ENCODE measurements at regions not wholly inside any gene's neighbourhood (a gene's known extent, or its start where the extent isn't known, plus 50 kb on each side); places are given as distances from the start of the nearest gene placed in this dataset.
"Not testable (repeated sequence)": the region's sequence is repeated elsewhere in the genome, so short reads cannot be mapped to it uniquely, and the experiment has no call there.

DNA sequence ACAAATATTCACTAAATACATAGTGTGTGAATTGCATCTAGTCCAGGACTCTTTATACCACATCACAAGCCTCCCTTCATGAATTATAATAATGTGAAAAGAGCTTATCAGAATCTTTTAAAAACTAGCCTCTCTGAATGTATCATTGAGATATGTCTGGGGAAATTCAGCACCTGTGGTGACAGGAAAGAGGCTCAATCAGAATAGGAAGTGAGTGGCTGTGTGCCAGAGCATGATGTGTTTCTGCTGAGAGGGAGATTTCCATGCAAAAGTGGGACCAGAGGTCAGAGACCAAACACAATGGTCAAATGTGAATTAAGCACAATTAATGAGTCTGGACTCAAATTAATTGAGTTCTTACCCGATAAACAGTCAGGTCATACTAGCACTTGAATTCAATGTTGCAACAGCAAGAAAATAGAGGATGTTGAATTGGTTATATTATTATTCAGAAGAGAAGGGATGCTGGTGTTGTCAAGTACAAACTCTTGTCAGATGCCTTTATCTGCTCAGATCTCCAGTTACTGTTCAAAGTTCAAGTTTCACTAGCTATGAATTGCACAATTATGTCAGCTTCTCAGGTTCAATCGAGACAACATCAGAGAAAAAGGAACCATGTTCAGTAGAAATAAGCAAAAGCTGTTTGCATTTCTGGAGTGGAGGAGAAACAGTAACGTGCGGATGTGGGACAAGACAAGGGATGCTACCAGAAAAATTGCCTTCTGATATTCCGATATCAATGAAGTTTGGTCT, 226.2 kb downstream of the ZNF326 start:
- no peak for DNase-seq
- Histone ChIP-seq H3K27ac (no peak overlapping the region), H3K36me3 (no peaks in the 10 kb centered on the region), H3K4me1 (no peaks in the 10 kb centered on the region), H3K27me3 (no peaks in the 10 kb centered on the region), H3K4me3 (no peak overlapping the region), H3K9me3 (no peaks in the 10 kb centered on the region)
- 25 to 74% methylated on average over 5 of the region's 5 CpGs for WGBS, 2 donors
- intact Hi-C loops (cut with DNase I), result no loop called here
- no peak for TF ChIP-seq POLR2AphosphoS5 (IDR thresholded peaks at IDR 0.05)
- no peak for TF ChIP-seq POLR2A (IDR thresholded peaks at IDR 0.05)
- TF ChIP-seq, protein P1, sequence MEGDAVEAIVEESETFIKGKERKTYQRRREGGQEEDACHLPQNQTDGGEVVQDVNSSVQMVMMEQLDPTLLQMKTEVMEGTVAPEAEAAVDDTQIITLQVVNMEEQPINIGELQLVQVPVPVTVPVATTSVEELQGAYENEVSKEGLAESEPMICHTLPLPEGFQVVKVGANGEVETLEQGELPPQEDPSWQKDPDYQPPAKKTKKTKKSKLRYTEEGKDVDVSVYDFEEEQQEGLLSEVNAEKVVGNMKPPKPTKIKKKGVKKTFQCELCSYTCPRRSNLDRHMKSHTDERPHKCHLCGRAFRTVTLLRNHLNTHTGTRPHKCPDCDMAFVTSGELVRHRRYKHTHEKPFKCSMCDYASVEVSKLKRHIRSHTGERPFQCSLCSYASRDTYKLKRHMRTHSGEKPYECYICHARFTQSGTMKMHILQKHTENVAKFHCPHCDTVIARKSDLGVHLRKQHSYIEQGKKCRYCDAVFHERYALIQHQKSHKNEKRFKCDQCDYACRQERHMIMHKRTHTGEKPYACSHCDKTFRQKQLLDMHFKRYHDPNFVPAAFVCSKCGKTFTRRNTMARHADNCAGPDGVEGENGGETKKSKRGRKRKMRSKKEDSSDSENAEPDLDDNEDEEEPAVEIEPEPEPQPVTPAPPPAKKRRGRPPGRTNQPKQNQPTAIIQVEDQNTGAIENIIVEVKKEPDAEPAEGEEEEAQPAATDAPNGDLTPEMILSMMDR (IDR thresholded peaks at IDR 0.05), result no peak
- TF ChIP-seq EP300 (IDR thresholded peaks at IDR 0.05), result no peak

DNA sequence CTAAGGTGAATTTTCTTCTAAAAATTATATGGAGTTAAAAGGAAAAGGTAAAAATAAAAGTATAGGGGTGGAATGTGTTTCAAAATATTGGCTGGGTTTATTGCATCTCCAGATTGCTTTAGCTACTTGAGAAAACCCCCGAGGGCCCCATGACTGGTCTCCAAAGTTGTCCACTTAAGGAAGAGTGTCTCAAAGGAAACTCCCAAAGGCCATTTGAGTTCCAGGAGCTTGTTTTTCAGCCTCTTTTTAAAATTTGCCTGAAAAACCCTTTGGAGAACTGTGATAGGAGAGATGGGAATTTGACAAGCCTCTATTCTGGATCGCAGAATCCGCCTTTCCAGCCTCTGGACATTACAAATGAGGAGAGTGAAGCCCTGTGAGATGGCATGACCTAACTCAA, 225.6 kb downstream of the ZNF326 start:
- TF ChIP-seq POLR2AphosphoS5 (IDR thresholded peaks at IDR 0.05), result no peak
- no peak for TF ChIP-seq POLR2A (IDR thresholded peaks at IDR 0.05)
- TF ChIP-seq EP300 (IDR thresholded peaks at IDR 0.05), result no peak
- TF ChIP-seq, protein P1 (IDR thresholded peaks at IDR 0.05), result no peak
- H3K27me3 ChIP-seq, result no peaks in the 10 kb centered on the region
- no peaks in the 10 kb centered on the region for H3K4me1 ChIP-seq
- H3K36me3 ChIP-seq, result no peaks in the 10 kb centered on the region
- H3K4me3 ChIP-seq, result no peak overlapping the region
- no peak overlapping the region for H3K27ac ChIP-seq
- H3K9me3 ChIP-seq, result no peaks in the 10 kb centered on the region
- intact Hi-C loops (cut with DNase I), result no loop called here
- DNase-seq, result no peak
- WGBS, 2 donors, result 64 to 75% methylated on average over 3 of the region's 3 CpGs

DNA sequence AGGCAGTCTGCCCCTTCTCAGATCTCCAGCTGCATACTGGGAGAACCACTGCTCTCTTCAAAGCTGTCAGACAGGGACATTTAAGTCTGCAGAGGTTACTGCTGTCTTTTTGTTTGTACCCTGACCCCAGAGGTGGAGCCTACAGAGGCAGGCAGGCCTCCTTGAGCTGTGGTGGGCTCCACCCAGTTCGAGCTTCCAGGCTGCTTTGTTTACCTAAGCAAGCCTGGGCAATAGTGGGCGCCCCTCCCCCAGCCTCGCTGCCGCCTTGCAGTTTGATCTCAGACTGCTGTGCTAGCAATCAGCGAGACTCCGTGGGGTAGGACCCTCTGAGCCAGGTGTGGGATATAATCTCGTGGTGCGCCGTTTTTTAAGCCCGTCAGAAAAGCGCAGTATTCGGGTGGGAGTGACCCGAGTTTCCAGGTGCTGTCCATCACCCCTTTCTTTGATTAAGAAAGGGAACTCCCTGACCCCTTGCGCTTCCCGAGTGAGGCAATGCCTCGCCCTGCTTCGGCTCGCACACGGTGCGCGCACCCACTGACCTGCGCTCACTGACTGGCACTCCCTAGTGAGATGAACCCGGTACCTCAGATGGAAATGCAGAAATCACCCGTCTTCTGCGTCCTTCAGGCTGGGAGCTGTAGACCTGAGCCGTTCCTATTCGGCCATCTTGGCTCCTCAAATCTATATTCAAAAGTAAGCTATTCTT, 224.4 kb downstream of the ZNF326 start:
- WGBS, 2 donors, result 23 to 63% methylated on average over 27 of the region's 27 CpGs
- intact Hi-C loops (cut with DNase I), result not testable (repeated sequence)

DNA sequence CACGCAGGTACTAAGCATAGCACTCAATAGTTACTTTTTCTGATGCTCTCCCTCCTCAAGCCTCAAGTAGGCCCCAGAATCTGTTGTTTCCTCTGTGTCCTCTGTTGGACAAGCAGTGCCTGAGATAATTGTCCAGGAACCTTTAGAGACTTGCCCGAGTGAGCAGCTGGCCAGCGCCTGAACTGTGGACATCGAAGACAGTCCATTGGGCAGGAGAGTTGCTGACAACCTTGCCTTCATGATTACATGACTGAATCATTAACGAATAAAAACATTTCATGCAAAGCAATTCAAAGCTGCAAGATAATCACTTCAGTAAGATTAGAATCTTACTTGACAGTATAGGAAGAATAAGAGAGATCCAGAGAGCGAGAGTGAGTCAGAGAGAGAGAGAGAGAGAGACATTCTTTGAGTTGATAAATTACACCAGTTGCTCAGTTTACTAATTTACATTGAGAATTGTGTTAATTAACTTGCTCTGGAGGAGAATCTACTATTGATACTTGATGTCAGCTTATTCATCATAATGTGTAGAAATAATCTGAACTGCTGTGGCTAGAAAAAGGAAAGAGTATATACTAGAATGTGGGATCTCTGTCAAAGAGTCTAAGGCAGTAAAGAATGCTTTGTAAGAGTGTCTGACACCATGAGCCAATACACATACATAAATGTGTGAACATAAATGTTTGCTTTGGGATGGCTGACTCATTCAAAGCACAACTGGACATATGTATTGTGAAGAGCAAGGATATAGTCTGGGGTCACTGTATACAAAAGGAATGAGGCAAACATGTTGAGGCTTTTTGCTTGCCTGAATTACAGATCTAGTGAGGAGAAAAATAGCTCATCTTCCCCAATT, 216.0 kb downstream of the ZNF326 start:
- TF ChIP-seq EP300 (IDR thresholded peaks at IDR 0.05) (no peak), POLR2AphosphoS5 (IDR thresholded peaks at IDR 0.05) (no peak), POLR2A (IDR thresholded peaks at IDR 0.05) (no peak)
- TF ChIP-seq, protein P1 (IDR thresholded peaks at IDR 0.05), result no peak
- Histone ChIP-seq H3K4me3 (no peak overlapping the region), H3K36me3 (no peaks in the 10 kb centered on the region), H3K4me1 (no peaks in the 10 kb centered on the region), H3K9me3 (no peaks in the 10 kb centered on the region), H3K27ac (no peak overlapping the region), H3K27me3 (no peaks in the 10 kb centered on the region)
- no peak for DNase-seq
- intact Hi-C loops (cut with DNase I), result no loop called here
- WGBS, 2 donors, result 88 to 89% methylated on average over 6 of the region's 6 CpGs

More for the DNA sequence above, 224.4 kb downstream of the ZNF326 start:
- DNase-seq, H3K4me1 ChIP-seq, H3K27ac ChIP-seq, H3K9me3 ChIP-seq, H3K27me3 ChIP-seq, H3K4me3 ChIP-seq, H3K36me3 ChIP-seq: not testable (repeated sequence)

- WGBS, 2 donors, result 85 to 95% methylated on average over 5 of the region's 5 CpGs
- H3K9me3 ChIP-seq, result no peaks in the 10 kb centered on the region
- no peaks in the 10 kb centered on the region for H3K27me3 ChIP-seq
- DNase-seq, result no peak
- H3K27ac ChIP-seq, result no peak overlapping the region
- no peaks in the 10 kb centered on the region for H3K36me3 ChIP-seq
- intact Hi-C loops (cut with DNase I), result no loop called here
- no peak overlapping the region for H3K4me3 ChIP-seq
- no peak for TF ChIP-seq POLR2A (IDR thresholded peaks at IDR 0.05)
- TF ChIP-seq, protein P1 (IDR thresholded peaks at IDR 0.05), result no peak
- TF ChIP-seq POLR2AphosphoS5 (IDR thresholded peaks at IDR 0.05), result no peak
- TF ChIP-seq EP300 (IDR thresholded peaks at IDR 0.05), result no peak
- H3K4me1 ChIP-seq, result no peaks in the 10 kb centered on the region
Measured at GRCh38 chr1:90208949-90209348, 214.0 kb downstream of the ZNF326 start.

Measured in sigmoid colon (tissue), 6 donors.